HG02759 (cell line): ENCODE measurements at regions not wholly inside any gene's neighbourhood (a gene's known extent, or its start where the extent isn't known, plus 50 kb on each side); places are given as distances from the start of the nearest gene placed in this dataset.
"Not testable (repeated sequence)": the region's sequence is repeated elsewhere in the genome, so short reads cannot be mapped to it uniquely, and the experiment has no call there.

Source experiments
- ATAC-seq: cut with Tn5 transposase; IDR thresholded peaks from one replicate; pipeline ENCODE4 v1.9.1; 2021; ENCODE audit warnings: mild to moderate bottlenecking, moderate library complexity; ENCODE audit not compliant: unreplicated experiment

GRCh38 chr12:62010973-62011372 lies 249.2 kb upstream of the USP15 start:
- not testable (repeated sequence) for ATAC-seq

- ATAC-seq: no peak
Observed at GRCh38 chr12:62014330-62014729, 245.9 kb upstream of the USP15 start.

GRCh38 chr12:62016021-62016420 lies 244.2 kb upstream of the USP15 start:
- ATAC-seq: no peak

- ATAC-seq: no peak
Observed at GRCh38 chr12:62021808-62022207, 238.4 kb upstream of the USP15 start.

GRCh38 chr12:62028536-62028935 lies 231.7 kb upstream of the USP15 start:
- no peak for ATAC-seq

GRCh38 chr12:62032870-62033269 lies 227.3 kb upstream of the USP15 start:
- ATAC-seq: no peak

GRCh38 chr12:62044450-62045135 lies 215.6 kb upstream of the USP15 start:
- ATAC-seq: no peak

- no peak for ATAC-seq
Observed at GRCh38 chr12:62045211-62045610, 215.0 kb upstream of the USP15 start.

GRCh38 chr12:62050785-62051184 lies 209.4 kb upstream of the USP15 start:
- ATAC-seq: no peak

GRCh38 chr12:62069976-62070375 lies 190.2 kb upstream of the USP15 start:
- no peak for ATAC-seq

- not testable (repeated sequence) for ATAC-seq
Observed at GRCh38 chr12:62073236-62073635, 187.0 kb upstream of the USP15 start.

- ATAC-seq: no peak
Observed at GRCh38 chr12:62075870-62076269, 184.3 kb upstream of the USP15 start.

- ATAC-seq: no peak
Observed at GRCh38 chr12:62078020-62078419, 182.2 kb upstream of the USP15 start.

- ATAC-seq: no peak
Observed at GRCh38 chr12:62082448-62082847, 177.8 kb upstream of the USP15 start.

- ATAC-seq: no peak
Observed at GRCh38 chr12:62098132-62098531, 162.1 kb upstream of the USP15 start.

- no peak for ATAC-seq
Observed at GRCh38 chr12:62103748-62104147, 156.5 kb upstream of the USP15 start.

- ATAC-seq: no peak
Observed at GRCh38 chr12:62106547-62107185, 153.5 kb upstream of the USP15 start.

- no peak for ATAC-seq
Observed at GRCh38 chr12:62113366-62114011, 146.7 kb upstream of the USP15 start.

GRCh38 chr12:62116986-62117385 lies 143.2 kb upstream of the USP15 start:
- ATAC-seq: no peak

- ATAC-seq: peak; percentile 93
Observed at GRCh38 chr12:62123721-62124203, 136.4 kb upstream of the USP15 start.

- ATAC-seq: no peak
Observed at GRCh38 chr12:62127516-62127915, 132.7 kb upstream of the USP15 start.
